Stimulated activated CD4-positive, alpha-beta T cell treated with anti-CD3 and anti-CD28 coated beads, Interleukin-4, amount 100 ng/mL, for 1 hour (primary cell): ENCODE measurements at regions not wholly inside any gene's neighbourhood (a gene's known extent, or its start where the extent isn't known, plus 50 kb on each side); places are given as distances from the start of the nearest gene placed in this dataset.
"Not testable (repeated sequence)": the region's sequence is repeated elsewhere in the genome, so short reads cannot be mapped to it uniquely, and the experiment has no call there.

Source experiments
- DNase-seq: peaks from one replicate; pipeline ENCODE4 v3.0.0-alpha.2; 2020

DNA sequence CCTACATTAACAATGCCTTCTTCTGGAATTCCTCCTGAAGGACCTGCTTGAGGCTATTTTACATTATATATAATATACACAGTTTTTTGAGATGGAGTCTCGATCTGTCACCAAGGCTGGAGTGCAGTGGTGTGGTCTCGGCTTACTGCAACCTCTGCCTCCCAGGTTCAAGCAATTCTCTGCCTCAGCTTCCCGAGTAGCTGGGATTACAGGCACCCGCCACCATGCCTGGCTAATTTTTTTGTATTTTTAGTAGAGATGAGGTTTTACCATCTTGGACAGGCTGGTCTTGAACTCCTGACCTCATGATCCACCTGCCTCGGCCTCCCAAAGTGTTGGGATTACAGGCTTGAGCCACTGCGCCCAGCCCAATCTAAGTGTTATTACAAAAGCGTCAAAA lies 71.9 kb upstream of the PRR23C start:
- DNase-seq: not testable (repeated sequence)

- DNase-seq: no peak
Measured at GRCh38 chr3:139117136-139117675, 72.5 kb upstream of the PRR23C start.

DNA sequence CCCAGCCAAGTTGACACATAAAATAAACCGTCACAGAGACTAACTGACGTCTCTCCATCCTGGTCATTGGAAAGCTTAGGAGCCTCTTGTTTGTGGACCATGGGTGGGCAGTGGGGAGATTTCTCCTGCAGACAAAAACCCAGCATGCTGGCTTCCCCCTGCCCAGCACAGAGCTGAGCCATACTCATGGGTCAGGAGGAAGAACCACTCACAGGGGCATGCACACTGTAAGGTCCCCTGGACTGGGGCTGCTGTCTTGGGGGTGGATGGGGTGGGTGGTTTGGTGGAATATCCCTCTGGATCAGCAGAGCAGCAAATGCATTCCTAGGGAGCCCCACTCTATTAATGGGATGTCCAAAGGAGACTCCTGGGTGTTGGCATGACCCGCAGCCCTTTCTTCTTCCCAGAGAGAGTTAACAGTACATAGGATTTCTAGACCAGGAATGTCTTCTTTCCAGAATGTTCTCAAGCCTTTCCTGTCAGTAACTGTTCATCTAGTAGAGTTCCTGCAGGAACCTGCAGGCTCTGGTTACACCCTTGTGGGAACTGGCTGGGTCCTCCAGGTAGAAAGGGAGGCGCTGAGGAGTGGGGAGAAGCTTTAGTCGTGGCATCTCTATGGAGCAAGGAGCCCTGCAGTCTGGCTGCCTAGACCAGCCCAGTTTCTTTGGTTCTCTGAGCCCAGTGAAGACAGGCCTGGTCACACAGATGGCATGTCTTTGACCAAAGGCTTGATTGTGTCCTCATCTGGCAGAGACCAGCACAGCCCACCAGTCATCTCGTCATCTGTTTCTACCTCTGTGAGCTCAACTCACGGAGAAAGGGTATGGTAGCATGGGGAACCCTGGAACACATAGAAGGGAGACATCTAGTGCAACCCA lies 73.4 kb upstream of the PRR23C start:
- no peak for DNase-seq

GRCh38 chr3:139118835-139119234 lies 74.1 kb upstream of the PRR23C start:
- DNase-seq: no peak

DNA sequence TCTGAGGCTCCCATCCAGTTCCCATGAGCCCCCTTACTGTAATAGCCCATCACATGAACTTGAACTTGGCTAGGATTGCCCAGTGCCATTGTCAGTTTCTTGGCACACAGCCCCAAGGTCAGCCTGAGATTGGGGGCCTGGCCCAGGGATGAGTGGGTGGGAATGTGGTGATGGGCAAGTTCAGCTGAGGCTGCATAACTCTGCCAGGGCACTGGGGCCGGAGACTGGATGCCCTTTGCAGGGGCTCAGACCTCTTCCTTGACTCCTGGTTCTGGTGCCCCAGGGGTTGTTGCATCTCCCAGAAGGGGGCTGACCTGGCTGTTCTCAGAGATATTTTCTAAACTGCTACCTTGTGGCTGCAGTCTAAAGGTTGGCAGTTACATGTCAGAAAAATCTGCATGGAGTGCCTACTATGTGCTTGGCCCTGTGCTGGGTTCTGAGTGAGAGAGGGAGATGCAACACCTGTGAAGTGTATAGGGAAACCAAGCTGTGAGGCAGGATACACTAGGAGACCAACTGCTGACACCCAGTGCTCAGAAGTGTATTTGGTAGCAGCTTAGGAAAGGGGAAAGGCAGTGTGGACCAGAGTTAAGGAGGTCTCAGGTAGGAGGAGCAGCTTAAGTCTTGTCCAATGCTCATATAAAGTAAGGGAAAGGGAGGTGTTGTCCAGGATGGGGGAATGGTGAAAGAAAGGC lies 74.8 kb upstream of the PRR23C start:
- no peak for DNase-seq

GRCh38 chr3:139120086-139121056 lies 75.7 kb upstream of the PRR23C start:
- no peak for DNase-seq

- DNase-seq: no peak
Measured at GRCh38 chr3:139121513-139122220, 77.0 kb upstream of the PRR23C start.

- no peak for DNase-seq
Measured at GRCh38 chr3:139122221-139122581, 77.5 kb upstream of the PRR23C start.

- DNase-seq: no peak
Measured at GRCh38 chr3:139122612-139123011, 77.9 kb upstream of the PRR23C start.

- DNase-seq: no peak
Measured at GRCh38 chr3:139123377-139124095, 78.8 kb upstream of the PRR23C start.

DNA sequence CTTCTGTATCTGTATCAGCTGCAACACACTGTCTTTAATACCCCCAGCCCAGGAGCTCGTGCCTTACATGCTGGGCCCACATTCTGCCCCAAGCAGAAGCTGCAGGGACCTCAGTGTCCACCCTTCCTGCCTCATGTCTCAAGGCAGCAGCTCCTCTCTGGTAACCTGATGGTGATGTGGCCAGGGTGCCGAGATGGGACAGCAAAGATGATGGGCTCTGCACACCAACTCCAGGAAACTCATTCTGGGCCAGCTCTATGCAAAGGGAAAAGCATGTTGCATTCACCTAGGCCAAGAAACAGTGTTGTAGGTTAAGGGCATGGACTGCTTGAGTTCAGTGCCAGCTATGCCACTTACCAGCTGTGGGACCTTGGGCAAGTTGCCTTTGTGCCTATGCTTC lies 79.5 kb upstream of the PRR23C start:
- no peak for DNase-seq

DNA sequence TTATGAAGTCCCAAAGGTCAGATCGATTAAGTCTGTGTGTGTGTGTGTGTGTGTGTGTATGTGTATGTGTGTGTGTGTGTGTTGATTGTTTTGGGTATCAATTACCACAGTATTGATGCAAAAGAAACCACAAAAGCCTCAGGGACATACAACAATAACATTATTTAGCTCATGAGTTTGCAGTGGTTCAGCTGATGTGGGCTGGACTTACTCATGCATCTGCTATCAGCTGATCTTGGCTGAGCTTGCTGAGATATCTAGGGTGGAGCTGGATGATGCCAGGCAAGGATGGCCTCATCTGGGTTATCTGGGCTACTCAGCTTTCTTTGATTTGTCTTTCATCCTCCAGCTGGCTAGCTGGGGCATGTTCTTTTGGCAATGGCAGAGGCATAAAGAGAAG lies 82.4 kb upstream of the PRR23C start:
- DNase-seq: no peak

GRCh38 chr3:139127629-139128028 lies 82.9 kb upstream of the PRR23C start:
- not testable (repeated sequence) for DNase-seq

DNA sequence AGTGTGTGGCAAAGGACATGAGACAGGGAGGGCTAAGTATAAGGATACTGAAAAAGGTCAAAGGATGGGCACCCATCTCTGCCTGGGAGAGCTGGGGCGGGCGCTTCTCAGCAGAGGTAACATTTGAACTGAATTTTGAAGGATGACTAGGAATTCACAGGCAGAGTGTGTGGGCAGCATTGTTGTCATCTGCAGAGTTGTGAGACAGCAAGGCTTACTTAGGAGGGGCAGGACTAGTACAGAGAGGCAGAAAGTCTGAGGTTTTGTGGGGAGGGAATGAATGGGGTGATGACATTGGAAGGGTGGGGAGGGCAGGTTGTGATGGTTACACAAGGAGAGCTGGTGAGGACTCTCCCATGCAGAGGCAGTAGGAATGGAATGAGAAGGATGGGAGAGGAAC lies 84.1 kb upstream of the PRR23C start:
- no peak for DNase-seq

DNA sequence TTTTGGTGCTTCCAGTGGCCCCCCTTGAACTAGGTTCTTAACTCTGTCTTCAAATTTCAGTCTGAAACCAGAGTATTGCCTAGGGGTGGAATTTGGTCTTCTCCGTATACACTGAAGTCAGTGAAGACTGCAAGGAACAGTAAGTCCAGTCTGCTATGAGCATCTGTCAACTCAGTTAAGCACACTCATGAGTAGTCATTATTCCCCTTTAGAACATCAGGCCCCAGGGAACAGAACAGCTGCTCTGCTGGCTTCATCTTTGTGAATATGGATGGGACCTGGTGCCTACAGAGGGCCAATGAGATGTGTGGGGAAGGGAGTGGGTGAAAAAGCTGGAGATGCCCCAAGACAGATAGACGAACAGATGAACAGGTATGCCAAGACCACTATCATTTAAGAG lies 85.2 kb upstream of the PRR23C start:
- no peak for DNase-seq

DNA sequence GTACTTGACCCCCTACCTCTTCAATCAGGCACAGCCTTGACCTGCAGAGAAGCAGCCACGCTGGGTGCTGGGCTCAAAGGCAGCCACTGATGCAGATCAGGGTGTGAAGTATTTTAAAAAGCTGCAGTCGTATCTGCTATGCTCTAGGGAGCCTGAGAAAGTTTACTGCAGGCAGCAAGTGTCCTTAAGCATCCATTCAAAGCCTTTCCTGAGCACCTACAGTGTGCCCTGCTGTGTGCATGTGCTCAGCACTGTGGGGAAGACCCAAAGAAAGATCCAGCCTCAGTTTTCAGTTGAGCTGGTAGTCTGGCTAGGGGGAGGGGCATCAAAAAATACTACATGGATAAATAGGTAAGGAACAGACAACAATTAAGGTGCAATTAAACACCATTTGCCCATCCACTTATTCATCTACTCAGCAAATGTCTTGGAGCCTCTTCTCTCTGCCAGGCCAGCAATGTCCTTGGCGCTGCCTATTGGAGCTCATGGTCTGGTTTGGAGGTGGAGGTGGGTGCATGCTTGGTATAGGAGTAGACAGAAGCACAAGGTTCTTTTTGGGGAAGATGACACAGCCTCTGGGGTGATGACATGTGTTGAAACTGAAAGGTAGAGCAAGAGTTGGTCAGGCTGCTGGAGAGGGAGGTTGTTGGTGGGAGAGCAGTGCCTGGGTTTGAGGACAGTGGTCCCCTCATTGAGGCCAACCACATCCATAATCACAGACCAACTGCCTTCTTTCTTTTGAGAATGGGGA lies 85.9 kb upstream of the PRR23C start:
- DNase-seq: no peak

DNA sequence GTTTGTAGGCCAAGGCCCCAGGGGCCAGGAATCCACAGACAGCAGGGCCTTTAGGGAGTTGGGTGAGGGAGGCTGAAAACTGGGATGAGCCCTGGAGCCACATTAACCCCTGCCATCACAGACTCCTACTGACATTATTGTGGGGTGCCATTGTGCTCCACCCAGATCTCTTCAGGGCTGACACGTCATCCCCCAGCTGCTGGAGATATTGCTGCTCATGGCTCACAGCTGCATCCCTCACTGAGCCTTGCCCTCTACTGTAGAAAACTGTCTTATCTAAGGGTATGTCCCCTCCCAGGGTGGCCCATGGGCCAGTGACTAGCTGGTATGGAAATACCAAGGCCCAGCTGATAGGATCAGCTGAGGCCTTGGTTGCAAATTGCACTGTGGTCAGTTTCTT lies 87.3 kb upstream of the PRR23C start:
- DNase-seq: no peak

GRCh38 chr3:139132976-139133375 lies 88.3 kb upstream of the PRR23C start:
- no peak for DNase-seq

GRCh38 chr3:139134678-139135372 lies 90.1 kb upstream of the PRR23C start:
- no peak for DNase-seq

GRCh38 chr3:139135657-139136056 lies 91.0 kb upstream of the PRR23C start:
- no peak for DNase-seq
